HG03060 (cell line): ENCODE measurements at regions not wholly inside any gene's neighbourhood (a gene's known extent, or its start where the extent isn't known, plus 50 kb on each side); places are given as distances from the start of the nearest gene placed in this dataset.
"Not testable (repeated sequence)": the region's sequence is repeated elsewhere in the genome, so short reads cannot be mapped to it uniquely, and the experiment has no call there.

Source experiments
- ATAC-seq: cut with Tn5 transposase; IDR thresholded peaks from one replicate; pipeline ENCODE4 v1.9.1; 2021; ENCODE audit warnings: low read depth, moderate number of reproducible peaks; ENCODE audit not compliant: unreplicated experiment

DNA sequence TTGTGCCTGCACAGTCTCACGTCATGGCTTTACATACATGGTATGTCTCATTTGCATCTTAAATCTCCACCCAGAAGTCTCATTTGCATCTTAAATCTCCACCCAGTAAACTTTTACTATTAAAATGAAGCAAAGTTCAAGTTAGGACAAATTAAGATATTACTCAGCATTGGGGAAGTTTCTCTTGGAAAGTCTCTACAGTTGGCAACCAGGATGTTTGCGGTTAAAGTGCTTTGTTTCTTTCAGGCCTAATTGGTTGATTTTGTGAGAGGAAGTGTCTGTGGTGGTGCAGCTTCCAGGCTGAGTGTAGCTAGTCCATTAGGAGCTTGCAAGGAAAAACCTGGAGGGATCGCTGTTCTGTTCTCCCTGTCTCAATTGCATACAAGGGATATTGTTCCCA is 1373.3 kb upstream of the GOT2 start:
- ATAC-seq: no peak

- no peak for ATAC-seq
These were observed 1366.3 kb upstream of the GOT2 start for GRCh38 chr16:60100371-60100770.

- ATAC-seq: no peak
These were observed 1357.4 kb upstream of the GOT2 start for GRCh38 chr16:60091529-60091928.

GRCh38 chr16:60091071-60091470 is 1357.0 kb upstream of the GOT2 start:
- ATAC-seq: no peak

DNA sequence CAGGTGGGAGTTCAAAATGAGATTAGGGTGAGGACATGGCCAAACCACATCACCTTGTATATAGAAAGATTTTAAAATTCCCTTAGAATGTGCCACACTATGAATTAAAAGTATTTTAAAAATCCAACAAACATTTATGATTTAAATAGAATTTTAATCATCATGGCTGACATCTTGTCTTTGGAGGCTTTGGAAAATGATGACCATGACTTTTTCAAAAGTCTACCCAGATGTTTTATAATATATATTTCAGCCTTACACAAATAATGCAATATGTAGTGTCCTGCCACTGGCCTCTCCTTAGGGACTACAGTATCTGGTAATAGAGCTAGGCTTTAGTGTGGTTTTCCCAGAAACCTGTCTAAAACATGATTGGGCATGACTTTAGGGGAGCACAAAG is 1353.4 kb upstream of the GOT2 start:
- no peak for ATAC-seq

GRCh38 chr16:60078819-60079218 is 1344.7 kb upstream of the GOT2 start:
- ATAC-seq: not testable (repeated sequence)

- no peak for ATAC-seq
These were observed 1343.7 kb upstream of the GOT2 start for GRCh38 chr16:60077861-60078260.

- ATAC-seq: no peak
These were observed 1340.3 kb upstream of the GOT2 start for GRCh38 chr16:60074378-60074777.

DNA sequence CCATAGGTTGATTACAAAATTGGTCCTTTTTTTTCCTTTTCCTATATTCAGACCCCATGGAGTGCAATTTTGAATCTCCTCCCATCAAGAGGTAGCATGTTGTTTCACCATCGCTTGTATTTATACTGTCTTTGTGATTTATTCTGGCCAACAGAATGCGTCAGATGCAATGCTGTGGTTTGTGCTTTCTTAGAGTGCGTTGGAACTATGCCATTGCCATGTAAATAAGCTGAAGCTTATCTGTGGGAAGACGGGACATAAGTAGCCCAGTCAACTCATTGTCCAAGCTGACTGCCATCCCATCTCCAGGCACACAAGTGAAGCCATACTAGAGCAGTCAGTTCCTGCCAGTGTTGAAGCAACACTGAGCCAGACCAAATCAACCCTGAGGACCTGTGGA is 1339.3 kb upstream of the GOT2 start:
- no peak for ATAC-seq

- no peak for ATAC-seq
These were observed 1329.9 kb upstream of the GOT2 start for GRCh38 chr16:60064026-60064425.

DNA sequence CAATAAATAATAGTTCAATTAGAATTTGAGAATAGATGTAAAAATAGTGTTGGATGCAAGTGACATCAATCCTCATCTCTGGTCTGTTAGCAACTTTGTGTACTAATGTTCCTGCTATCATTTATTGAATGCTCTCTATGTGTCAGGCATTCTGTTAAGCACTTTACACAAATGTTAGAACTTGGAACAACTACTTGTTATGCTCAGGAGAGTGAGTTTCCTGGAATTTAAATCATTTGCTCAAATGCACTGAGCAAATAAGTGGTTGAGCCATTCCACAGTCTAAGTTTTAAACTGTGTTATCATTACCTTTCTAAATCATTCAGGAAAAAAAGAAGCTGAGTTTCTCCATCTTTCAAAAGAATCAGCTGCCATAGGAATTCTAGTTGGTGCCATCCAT is 1327.3 kb upstream of the GOT2 start:
- no peak for ATAC-seq

DNA sequence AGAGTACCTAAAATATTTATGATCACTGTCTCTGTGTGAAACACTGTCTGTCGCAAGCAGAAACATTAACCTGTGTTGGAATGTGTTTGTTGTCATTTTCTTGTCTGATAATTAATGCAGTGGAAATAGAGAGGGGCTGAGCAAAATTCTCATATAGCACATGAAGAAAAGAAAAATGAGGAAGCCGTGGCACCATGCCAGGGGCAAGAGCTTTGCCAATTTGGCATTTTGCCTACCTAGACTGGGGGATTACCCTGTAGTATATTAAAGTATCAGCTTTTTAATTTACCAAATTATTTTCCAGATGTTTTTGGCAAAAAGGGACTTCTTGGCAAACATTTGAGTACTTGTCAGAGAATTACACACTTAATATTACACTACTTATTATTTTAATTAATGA is 1326.6 kb upstream of the GOT2 start:
- ATAC-seq: no peak

- no peak for ATAC-seq
These were observed 1325.0 kb upstream of the GOT2 start for GRCh38 chr16:60059141-60059540.

DNA sequence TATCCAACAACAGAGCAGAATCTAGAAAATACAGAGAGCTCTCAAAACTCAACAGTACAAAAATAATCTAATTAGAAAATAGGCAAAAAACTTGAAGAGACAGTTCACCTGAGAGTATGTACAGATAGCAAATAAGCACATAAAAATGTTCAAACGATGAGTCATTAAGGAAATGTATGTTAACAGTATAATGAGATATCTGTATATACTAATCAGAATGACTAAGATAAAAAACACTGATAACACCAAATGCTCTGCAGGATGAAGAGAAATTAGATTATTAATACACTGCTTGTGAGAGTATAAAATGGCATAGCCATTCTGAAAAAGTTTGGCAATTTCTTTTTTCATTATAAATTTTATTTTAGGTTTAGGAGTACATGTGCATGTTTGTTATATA is 1307.6 kb upstream of the GOT2 start:
- no peak for ATAC-seq

GRCh38 chr16:60031740-60032139 is 1297.6 kb upstream of the GOT2 start:
- no peak for ATAC-seq

DNA sequence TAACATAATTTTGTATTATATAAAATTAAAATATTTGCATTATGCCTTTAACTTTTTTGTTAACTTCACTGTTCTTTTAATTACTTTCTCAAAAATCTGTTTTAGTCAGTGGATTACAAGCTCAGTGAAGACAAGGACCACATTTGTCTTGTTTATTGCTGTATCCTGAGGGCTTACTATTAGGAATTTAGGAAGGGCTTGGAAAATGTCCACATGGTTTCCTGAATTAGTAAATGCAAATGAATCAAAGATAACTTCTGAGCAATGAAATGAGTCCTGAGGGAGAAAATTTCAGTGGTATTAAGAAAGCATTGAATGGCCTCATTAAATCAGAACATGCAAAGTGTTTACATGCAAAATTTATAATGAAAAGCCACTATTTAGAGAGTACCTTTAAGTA is 1293.2 kb upstream of the GOT2 start:
- ATAC-seq: no peak

DNA sequence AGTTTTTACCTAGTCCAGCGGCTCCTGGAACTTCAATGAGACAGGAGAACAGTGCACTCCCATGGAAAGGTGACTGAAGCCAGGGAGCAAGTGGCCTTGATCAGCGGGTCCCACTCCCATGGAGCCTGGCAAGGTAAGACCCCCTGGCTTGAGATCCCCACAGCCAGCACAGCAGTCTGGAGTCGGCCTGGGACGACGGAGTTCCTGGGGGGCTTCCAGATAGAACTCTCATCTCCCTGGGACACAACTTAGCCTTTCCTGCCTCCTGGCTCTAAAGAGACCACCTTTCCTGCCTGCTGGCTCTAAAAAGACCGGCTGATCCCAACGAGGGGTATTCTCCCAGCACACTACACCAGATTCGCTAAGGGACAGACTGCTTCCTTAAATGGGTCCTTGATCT is 1279.0 kb upstream of the GOT2 start:
- ATAC-seq: no peak

DNA sequence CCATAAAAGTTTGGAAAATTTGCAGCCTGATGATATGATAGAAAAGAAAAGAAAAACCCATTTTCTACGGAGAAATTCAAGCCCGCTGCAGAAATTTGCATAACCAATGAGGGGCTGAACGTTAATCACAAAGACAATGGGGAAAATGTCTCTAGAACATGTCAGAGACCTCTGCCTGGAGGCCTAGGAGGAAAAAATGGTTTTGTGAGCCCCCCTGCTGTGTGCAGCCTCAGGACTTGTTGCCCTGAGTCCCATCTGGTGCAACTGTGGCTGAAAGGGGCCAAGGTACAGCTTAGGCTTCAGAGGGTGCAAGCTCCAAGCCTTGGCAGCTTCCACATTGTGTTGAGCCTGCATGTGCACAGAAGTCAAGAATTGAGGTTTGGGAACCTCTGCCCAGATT is 1267.4 kb upstream of the GOT2 start:
- ATAC-seq: no peak

DNA sequence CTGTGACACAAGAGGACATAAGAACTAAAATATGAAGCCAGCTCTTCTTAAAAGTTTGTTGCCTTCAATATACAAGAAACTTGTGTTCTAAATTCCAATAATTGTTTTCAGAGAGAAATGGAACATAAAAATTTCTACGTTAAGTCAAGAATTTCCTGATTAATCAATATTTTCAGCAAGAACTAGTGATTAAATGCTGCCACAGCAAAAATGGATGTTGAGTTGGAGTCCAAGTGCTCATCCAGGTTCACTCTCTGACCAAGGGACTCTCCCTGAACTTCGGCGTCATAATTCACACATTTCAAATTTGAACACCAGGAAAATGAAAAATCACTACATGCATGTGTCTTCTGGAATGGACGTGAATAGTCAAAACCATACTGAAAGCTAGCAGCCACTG is 1263.6 kb upstream of the GOT2 start:
- ATAC-seq: no peak

GRCh38 chr16:59993101-59993500 is 1259.0 kb upstream of the GOT2 start:
- no peak for ATAC-seq

DNA sequence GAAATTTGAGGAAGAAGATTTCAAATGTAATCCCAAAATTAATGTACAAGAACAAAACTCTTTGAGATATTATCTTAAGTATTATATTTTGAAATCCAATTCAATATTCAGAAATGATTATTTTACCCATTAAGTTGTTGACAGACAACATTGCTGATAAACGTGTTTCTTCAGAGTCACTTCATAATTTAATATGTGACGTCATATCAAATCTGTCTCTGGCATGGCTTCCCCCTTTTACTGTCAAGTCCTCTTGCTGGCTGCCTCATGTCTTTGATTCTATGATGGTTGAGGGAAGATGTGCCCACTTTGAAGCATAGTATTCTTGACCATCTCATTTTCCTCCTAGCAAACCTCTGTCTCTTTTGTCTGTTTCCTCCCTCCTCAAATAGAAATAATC is 1257.1 kb upstream of the GOT2 start:
- ATAC-seq: no peak

DNA sequence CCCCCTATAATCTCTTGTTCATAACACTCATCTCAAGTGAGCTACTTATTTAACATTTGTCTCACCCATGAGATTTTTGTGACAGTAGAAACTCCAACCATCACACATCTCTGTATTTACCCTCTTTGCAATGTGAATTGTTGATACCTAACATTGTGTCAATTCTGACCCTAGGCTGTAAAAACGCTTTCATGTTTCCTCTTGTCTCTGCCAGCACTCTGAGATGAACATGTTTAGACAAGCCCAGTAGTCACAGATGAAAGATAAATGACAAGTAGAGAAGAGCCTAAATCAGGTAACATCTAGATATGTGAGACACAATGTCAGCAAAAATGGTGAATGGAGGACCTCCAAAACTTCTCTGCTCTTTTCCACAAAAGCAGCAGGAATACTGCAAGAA is 1254.5 kb upstream of the GOT2 start:
- ATAC-seq: no peak

DNA sequence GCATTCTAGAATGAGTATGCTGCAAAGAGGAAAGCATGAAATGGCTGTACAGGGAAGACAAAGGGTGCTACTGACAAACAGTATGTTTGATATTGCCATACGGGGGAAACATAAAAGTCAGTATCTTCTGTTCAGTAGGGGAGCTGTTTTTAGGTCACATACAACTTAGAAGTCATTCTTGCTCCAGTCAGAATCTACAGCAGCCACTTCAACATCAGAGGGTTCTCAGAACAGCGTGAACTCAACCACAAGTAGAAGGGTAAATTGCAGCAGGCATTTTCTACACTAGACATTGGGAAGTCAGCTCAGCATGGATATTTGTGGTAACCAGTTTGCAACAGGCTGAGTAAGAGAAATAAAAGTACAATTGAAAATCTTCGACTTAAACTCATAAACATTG is 1241.8 kb upstream of the GOT2 start:
- ATAC-seq: no peak

DNA sequence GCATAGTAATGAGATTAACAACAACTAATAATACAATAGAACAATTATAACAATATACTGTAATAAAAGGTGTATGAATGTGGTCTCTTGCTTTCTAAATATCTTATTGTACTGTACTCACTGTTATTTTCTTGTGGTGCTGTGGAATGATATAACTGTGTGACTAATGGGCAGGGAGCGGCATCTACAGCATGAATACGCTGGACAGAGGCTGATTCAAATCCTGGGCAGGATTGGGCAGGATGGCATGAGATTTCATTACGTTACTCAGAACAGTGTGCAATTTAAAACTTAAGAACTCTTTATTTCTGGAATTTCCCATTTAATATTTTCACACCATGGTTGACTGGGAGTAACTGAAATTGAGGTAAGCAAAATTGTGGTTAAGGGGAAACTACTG is 1239.8 kb upstream of the GOT2 start:
- ATAC-seq: no peak
